ENCODE measurements at regions not wholly inside any gene's neighbourhood (a gene's known extent, or its start where the extent isn't known, plus 50 kb on each side); places are given as distances from the start of the nearest gene placed in this dataset.

- TF ChIP-seq CTCF (IDR thresholded peaks at IDR 0.05) = no peak
- TF ChIP-seq EP300 (IDR thresholded peaks at IDR 0.05) = no peak
- no peak for TF ChIP-seq POLR2A (IDR thresholded peaks at IDR 0.05)
- no peak for TF ChIP-seq POLR2AphosphoS5 (IDR thresholded peaks at IDR 0.05)
Observed at GRCh38 chr16:35449663-35450062, 1990.3 kb downstream of the TP53TG3F start.
